ENCODE measurements at regions not wholly inside any gene's neighbourhood (a gene's known extent, or its start where the extent isn't known, plus 50 kb on each side); places are given as distances from the start of the nearest gene placed in this dataset.

DNA sequence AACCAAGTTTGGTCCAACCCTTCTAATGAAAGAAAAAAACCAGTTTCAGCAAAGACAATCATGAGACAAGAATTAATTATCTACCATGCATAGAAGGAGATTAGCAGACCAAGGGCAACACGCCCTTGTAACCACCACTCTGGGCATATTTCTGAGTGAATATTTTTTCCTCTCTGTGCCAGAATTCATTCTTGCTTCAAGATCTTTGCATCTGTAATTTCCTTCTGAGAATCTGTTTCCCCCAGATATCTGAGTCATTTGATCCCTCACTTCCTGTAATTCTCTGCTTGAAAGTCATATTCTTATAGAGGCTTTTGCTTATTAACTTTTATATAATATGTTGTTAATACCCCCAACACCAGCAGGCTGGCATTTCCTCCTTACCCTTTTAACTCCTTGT lies 243.7 kb downstream of the SLC16A7 start:
- DNase-seq, result no peak

DNA sequence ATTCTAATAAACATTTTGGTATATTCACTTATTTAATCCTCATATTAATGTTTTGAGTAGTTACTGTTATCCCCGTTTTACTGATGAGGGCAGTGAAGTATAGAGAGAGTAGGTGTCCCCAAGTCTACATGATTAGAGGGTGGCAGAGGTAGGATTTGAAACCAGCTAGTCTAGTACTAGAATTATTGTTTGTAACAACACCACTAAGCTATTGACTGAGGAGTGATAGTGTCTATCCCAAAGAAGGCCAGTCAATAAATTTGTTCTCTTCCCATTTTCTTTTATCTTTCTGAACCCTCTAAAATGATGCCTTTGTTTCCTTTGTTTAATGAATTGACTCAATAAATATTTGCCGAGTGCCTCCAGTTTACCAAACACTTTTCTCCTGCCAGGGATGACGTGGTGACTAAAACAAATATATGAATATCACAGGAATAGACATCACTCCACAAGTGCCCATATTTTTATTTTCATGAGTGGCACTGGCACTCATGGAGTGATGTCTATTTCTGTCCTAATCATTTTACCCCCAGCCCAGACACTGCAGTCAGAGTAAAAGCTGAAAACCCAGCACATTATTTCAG lies 247.5 kb downstream of the SLC16A7 start:
- DNase-seq, result no peak

DNA sequence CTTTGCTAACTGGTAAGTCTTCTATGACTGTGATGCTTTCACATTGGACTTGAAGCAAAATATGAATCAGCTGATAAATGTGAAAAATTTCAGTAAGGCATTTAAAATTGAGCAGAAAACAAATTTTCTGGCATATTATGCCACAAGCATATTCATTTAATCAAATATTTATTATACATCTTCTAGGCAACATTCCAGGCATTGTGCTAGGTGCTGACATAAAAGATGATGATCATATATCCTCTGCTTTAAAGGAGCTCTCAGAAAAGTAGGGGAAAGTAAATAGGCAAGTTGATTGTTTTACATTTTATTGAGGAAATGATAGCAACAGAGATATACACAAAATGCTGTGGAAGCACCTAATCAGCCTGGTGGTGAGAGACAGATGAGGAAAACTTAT lies 248.9 kb downstream of the SLC16A7 start:
- DNase-seq, result no peak

DNA sequence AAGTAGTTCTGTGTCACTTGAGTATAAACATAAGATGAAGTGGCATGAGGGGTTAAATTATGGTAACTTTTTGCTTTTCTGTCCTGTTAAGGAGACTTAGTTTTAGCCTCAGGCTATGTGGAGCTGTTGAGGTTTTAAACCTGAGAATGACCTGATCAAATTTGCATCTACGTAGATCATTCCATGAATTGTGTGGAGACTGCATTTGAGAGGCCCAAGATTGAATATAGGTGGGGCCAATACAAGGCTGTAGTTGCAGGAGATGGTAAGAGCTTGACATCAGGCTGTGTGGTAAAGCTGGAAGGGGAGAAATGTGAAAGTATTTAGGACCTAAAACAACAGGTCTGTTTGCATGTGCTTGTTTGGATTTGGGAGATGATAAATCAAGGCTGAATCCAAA lies 249.5 kb downstream of the SLC16A7 start:
- no peak for DNase-seq

DNA sequence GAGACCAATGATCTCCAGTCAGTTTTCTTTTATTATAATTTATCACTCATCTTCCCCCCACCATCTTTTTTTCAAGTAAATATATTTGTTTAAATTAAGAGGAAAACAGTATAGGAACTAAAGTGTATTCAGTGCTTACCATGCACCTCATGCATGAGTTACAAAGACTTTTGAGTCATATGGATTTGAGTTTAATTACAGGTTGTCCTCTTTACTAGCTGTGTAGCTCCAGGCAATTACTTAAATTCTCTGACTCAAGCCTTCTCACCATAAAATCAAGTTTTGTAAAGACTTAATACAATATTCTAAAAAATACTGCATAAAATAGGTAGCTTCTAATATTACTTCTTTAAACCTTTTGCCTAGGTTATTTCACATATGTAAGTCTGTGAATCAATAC lies 251.3 kb downstream of the SLC16A7 start:
- DNase-seq, result no peak

DNA sequence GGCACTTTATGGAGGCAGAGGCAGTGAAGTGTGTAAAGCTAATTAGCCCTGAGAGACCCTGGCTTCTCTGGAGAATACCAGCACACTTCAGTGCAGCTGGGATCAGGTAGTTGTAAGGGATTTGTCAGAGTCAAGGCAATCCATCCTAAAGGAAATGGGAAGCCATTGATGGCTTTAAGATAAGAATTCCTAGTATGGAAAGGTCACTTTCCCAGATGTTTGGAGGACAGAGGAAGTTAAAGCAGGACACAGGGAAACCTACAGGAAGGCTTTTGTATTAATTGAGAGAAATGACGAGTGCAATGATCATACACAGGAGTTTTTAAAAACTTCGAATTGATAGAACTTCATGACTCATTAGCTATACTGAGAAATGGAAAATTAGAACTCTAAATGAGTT lies 254.4 kb downstream of the SLC16A7 start:
- DNase-seq, result no peak

DNA sequence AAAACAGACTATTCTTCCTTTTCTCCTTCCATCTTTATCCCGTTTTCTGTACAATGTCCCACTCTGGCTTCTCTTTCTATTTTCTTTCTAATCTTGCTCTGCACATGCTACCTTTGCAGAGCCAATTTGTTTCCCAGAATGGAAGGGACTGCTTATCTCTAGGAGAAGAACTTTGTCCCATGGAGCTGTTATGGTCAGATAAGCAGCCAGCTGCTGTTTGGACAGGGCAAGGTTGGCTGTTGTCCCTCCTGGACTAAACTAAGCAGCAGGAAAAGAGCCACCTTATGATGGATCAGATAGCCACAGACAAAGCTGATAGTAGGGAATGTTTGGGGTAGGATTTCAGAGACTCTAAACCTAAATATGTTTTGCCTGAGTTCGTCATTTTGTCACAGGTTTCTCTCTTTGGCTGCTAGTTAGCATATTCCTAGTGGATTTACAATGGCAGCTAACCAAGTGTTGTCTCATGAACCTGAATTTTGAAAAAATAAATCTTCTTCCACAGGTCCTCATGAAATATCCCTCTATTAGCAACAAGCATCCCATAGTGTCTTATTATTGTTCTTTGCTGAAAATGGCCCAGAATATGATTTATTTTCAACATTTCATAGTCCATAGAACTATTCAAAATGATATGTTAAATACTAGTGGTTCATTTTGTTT lies 262.8 kb downstream of the SLC16A7 start:
- DNase-seq, result no peak

DNA sequence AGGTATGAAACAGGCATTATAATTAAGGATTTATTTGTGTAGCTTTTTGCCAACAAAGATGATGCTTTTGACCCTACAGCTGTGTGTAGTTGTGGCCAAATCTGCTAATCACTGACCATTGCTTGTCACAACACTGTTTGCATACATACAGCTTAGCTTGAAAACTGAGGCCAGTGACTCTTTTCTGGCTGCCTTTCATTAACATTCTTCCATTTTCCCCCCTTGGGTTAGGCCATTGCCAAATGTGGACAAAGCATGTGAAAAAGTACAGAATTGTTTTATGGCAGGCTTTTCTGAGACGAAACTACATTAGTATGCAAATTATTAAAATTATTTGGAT lies 263.3 kb downstream of the SLC16A7 start:
- no peak for DNase-seq

DNA sequence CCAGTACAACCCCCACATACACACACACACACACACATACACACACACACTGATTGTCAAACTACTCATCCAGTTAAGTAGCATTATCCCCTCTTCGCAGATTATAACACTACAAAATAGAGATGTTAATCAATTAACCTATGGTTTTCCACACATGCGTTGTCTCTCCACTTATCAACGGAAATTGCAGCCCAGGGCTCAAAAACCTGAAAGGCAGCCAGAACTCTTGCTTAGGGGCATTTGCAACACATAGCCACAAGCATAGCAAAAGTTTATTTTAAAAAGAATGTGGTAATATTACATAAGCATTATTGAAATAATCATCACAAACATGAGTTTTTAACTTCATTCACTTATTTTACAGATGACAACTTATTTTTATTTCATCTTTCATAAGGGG lies 265.8 kb downstream of the SLC16A7 start:
- DNase-seq, result no peak

DNA sequence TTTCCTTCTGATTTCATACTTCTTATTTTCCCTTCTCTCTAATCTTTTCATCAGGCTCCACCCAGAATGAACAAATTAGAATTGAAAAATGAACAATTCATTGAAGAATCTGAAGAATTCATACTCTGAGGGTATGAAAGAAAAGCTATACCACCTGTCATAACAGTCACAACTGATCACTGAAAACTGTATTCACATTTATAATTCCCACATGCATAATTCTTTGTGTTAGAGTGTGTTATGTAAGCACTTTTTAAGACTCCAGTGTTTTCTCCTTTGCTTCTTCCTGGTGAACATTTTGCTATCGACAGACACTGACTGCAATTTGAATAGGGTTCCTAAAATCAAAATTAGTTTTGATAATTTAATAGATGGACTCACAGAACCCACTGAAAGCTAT lies 271.2 kb downstream of the SLC16A7 start:
- DNase-seq, result no peak

DNA sequence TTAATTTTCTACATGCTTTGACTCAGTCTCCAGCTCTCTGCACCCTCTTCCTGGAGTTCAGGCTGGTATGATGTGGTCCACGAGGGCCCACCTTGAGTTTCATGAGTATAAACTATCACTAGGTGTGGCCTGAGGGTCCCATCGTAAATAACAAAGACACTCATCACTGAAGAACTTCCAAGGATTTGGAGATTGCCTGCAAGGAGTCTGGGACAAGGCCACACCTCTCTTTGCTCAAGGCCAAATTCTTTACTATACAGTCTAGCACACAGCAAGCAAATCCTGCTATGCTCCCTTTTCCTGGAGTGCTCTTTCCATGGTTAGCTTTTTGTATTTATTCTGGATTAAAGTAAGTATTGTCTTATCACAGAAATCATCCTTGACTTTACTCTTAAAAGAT lies 271.9 kb downstream of the SLC16A7 start:
- no peak for DNase-seq

DNA sequence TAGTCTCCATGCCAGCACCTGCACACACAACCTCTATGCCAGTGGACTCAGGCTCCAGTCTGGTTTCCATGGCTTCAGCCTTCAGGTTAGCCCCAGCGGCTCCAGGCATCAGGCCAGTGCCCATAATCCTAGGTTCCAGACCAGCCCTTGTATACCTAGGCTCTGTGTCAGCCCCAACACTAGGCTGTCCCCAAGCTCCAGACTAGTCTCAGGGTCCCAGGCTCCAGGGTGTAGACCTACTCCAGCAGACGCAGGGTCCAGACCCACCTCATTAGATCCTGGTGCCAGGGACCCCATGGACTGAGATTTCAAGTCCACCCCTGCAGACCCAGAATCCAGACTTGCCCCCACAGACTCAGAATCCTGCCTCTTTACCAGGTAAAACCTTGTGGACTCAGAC lies 275.9 kb downstream of the SLC16A7 start:
- DNase-seq, result no peak

DNA sequence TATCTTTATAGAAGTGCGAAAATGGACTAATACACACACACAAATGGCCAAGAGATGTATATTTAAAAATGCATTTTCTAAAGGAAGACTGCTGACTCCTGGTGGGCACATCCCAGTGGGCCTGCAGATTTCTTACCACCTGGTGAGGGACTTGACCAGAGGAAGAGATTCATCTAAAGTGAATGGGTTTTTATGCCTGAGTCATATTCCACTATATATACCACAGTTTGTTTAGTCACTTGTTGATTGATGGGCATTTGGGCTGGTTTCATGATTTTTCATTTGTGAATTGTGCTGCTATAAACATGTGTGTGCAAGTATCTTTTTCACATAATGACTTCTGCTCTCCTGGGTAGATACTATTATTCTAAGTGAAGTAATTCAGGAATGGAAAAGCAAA lies 277.3 kb downstream of the SLC16A7 start:
- DNase-seq, result no peak

DNA sequence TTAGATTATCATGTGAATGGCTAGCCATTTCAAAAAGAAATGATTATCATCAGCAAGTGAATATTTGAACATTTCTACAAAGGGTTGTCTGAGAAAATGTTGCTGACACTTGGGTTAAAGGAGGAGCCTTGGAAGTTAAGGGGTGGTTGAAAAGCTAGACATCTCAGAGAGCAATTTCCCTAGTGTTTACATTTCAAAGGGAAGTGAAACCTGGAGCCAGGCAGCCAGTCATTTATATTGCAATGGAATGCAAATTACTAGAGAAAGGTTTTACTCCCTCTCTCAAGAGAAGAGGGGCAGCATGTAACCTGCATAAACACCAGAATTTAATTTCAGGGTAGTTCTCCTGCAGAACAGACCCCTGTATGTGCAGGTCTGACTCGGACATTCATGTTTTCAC lies 279.0 kb downstream of the SLC16A7 start:
- peak; percentile 33 for DNase-seq

DNA sequence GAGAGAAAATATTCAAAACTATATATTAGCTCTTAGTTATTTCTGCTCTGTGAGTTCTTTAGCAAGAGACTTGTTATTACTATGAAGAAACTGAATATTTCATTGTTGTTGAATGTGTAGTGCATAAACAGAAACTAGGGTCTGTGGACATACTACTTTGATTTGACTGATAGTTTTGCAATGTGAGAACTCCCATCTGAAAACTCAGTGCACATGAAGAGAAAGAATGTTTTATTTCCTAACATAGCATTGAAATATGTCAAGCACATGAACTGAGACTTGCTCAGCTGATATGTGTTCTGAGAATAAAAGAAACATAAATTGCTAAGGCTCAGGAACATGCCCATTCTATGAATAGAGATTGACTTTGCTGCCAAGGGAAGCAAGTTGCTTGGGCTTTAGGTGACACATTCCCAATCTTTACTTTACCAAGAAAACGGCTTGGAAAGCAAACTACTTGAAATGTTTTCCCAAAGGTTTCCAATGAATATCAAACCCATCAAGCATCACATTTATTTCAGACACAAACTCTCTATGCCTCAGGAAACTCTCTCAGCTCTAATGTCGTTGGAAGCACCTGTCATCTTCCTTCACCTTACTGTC lies 290.4 kb downstream of the SLC16A7 start:
- no peak for DNase-seq

DNA sequence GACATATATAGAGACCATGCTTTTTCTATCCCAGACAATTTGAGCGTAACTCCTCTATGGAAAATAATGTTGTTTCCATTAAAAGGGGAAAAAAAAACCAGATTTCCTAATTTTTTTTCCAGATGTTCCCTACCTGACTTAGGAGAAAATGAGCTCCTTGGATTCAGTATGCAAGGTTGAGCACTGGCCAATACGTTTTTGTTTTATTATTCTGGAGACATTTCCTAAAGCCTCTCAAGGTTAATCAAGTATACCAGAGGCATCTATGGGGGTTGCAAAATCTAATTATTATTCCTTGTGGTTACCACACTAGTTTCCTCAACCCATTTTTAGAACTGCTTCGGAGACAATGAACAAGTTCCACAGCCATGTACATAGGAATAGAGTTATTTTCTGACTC lies 291.3 kb downstream of the SLC16A7 start:
- no peak for DNase-seq

DNA sequence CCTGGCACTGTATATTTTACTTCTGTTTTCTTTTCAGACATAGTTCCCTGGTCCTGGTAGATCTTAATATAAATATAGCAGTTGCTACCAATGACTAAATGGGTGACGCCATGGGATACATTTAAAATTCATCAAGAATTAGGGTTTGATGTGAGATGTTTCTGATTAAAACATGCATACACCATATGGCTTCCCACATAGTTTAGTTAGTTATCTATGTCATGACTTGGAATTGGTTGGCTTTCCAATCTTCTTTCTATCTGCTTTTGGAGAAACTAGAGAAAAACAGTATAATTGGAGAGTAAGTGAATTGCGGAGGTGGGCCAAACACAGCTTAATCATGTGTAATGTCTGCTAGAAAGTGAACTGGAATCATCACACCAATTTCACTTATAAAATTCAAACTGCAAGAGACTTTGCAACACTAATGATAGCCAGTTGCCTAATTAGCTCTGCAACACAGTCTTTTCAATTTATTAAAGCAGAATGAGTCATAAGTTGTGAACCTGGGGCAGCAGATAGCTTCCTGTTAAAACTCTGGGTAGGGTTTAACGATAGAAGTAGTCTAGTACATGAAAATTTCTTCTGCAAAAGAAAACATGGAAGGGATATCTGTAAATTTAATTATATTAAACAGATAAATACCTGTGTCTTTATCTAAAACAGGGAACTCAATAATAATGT lies 295.2 kb downstream of the SLC16A7 start:
- DNase-seq, result no peak

DNA sequence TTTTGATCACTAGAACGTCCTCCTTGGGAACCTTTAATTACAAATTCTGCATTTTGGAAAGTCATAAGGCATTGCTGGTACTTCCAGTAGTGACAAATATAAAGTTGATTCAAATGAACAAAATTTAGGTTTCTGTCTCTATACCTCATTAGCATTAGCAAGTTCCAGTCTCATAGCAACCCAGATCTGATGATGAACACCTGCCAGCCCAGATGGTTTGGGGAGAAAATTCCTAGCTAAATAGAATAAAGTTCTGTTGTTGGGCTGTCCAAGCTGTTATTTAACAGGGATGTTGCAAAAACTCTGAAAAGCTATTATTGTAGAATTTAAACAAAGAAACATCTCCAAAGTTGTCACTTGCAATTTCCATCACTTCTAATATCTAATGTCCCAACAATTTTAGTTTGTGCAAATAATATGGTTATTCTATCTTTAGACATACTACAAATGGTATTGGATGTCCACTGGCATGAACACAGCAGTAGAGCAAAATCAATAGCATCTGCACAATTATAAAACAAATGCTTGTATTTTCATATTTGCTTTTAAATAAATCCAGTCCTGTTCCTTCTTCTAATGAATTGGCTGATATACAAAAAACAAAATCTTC lies 299.4 kb downstream of the SLC16A7 start:
- DNase-seq, result no peak

DNA sequence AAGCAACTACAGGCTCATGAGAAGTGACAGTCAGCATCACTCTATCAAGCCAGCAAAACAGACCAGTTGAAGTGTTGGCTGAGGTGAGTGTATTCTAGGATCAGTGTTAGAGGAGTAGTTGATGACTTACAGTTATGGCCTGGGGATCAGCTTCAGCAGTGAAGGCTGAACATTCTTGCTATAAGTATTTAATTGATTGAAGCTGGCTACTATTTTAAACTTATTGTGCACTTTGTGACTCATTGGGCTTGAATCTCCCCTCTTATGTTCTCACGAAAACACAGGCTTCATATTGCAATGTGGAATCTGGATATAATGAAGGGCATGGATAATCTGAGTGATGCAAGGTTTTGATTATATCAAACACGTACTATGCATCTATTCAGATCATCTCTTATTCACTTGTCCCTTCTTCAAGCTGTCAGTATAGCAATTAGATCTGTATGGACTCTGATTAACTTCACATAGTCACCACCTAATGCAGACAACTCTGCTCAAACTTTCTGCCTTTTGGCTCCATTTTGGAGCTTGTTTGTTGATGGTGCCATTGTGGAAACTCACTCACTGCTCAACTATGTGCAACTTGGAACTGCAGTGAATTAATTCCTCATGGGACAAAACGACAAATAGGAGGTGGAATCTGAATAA lies 309.2 kb downstream of the SLC16A7 start:
- DNase-seq, result no peak

DNA sequence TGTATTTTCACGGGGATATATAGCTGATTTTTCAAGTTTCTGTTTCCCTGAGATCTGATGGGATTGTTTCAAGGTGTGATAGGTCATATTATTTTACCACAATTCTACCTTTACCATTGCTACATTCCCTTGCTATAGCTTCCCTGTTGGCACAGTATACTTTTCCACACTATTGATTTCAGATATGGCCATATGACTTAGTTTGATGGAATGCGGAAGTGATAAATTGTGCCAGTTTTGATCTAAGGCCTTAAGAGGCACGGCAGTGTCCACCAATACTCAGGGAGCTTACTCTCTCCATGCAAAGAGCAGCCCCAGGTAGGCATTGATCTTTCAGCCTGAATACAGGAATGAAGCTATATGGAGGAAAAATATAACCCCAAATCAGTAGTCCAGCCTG lies 315.7 kb downstream of the SLC16A7 start:
- no peak for DNase-seq

DNA sequence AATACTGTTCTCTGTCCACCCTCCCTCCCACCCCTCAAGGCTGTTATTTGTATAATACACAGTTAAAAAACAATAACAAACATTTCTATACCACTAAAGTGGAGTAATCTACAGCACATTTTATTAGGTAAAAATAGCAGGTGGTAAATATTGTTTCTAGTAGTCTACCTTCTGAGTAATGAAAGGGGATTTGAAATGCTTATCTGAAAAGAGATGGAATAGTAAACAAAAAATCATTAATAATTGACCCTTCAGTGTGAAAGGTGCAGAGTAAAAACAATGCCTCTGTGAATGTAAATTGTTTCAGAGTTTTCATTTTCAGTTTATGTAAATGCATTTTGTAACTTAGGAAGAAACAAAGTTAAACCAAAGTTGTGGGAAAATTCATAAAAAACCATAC lies 321.2 kb downstream of the SLC16A7 start:
- DNase-seq, result no peak

DNA sequence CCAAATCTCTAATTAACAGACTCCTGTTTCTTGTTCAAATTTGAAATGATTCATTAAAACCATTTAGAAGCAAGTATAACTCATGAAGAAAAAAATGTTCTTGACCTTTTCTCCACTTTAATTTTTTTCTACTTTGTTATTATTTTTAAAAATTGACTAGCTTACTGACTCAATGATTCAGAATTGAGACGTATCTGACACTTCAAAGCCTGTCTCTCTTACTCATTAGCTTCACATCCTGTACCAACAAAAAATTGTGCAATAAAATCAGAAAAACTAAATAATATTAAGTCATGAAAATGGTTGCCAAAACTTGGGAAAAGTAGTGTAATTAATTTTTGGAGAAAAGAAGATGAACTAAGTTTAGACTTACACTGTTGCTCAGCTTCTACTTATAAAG lies 331.2 kb downstream of the SLC16A7 start:
- no peak for DNase-seq

DNA sequence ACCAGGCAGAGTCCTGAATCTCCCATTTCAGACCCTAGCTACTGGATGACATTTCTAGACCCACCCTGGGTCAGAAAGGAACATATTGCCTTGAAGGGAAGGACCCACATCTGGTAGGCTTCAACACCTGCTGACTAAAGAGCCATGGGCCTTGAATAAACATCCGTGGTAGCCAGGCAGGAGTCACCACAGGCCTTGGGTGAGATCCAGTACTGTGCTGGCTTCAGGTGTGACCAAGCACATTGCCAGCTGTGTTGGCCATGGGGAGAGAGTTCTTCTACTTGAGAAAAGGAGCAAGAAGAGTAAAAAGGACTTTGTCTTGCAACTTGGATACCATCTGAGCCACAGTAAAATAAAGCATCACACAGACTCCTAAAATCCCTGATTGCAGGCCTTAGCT lies 332.6 kb downstream of the SLC16A7 start:
- peak; percentile 33 for DNase-seq
